K562 (cell line): ENCODE measurements at regions not wholly inside any gene's neighbourhood (a gene's known extent, or its start where the extent isn't known, plus 50 kb on each side); places are given as distances from the start of the nearest gene placed in this dataset.

Experiments used
- AFF1 ChIP-seq, 2 experiments: fragments of 450-650 bp; IDR thresholded peaks; 2 replicates each; pipeline ENCODE4 v1.6.1; 2018; ENCODE audit warnings: mild to moderate bottlenecking in 2 of 2, low read depth in 1 of 2; ENCODE audit not compliant: partially characterized antibody in 2 of 2
- ASH1L ChIP-seq: fragments of 450-650 bp; IDR thresholded peaks from 2 replicates; pipeline ENCODE4 v1.6.1; 2018; ENCODE audit warnings: borderline replicate concordance, mild to moderate bottlenecking, low read depth; ENCODE audit not compliant: partially characterized antibody
- DPF2 ChIP-seq: fragments of 450-650 bp; IDR thresholded peaks from 2 replicates; pipeline ENCODE4 v1.6.1; 2016
- ELF2 ChIP-seq: fragments of 250-450 bp; sonication (Bioruptor Pico); IDR thresholded peaks from 2 replicates; pipeline ENCODE4 v1.5.0; 2021; ENCODE audit warnings: mild to moderate bottlenecking
- GABPA ChIP-seq: fragments of 200-800 bp; sonication (Bioruptor generic); conservative IDR thresholded peaks from 2 replicates; pipeline ENCODE4 v1.6.1; 2016; ENCODE audit warnings: low read depth, missing genetic modification characterization, missing compliant biosample characterization
- GATA2 ChIP-seq: sonication (generic); formaldehyde crosslinking; IDR thresholded peaks from 2 replicates; pipeline ENCODE4 v1.4.0; 2020; ENCODE audit warnings: mild to moderate bottlenecking, missing genetic modification reagents
- HDAC1 ChIP-seq, 2 experiments: fragments of 450-650 bp; IDR thresholded peaks; 2 replicates each; pipeline ENCODE4 v1.6.1; 2016 to 2017; ENCODE audit warnings: inconsistent platforms in 1 of 2, mild to moderate bottlenecking in 1 of 2, moderate library complexity in 1 of 2
- MIER1 ChIP-seq: fragments of 450-650 bp; IDR thresholded peaks from 2 replicates; pipeline ENCODE4 v1.6.1; 2016; ENCODE audit warnings: antibody characterized with exemption, mild to moderate bottlenecking, low read depth
- NR2C2 ChIP-seq, 2 experiments: fragments of 200-800 bp in 1 of 2; sonication (Bioruptor generic) in 1 of 2; sonication (generic) in 1 of 2; formaldehyde crosslinking in 1 of 2; IDR thresholded peaks; 2 replicates each; pipeline versions ENCODE4 v1.6.1 to v1.8.0; 2016 to 2022; ENCODE audit warnings: mild to moderate bottlenecking in 1 of 2, missing compliant biosample characterization in 1 of 2, missing genetic modification characterization in 1 of 2, missing genetic modification reagents in 1 of 2
- POLR2A ChIP-seq: fragments of 450-650 bp; conservative IDR thresholded peaks from 2 replicates; pipeline ENCODE4 v1.6.1; 2016
- RFX1 ChIP-seq: fragments of 450-650 bp; IDR thresholded peaks from 2 replicates; pipeline ENCODE4 v1.6.1; 2016; ENCODE audit warnings: mild to moderate bottlenecking, moderate library complexity
- STAG1 ChIP-seq: sonication (generic); formaldehyde crosslinking; IDR thresholded peaks from 2 replicates; pipeline ENCODE4 v1.5.0; 2020; ENCODE audit warnings: missing genetic modification reagents, borderline replicate concordance
- SUPT5H ChIP-seq: fragments of 450-650 bp; IDR thresholded peaks from 2 replicates; pipeline ENCODE4 v1.6.1; 2016
- TCF7L2 ChIP-seq: fragments of 150-350 bp; IDR thresholded peaks from 2 replicates; pipeline ENCODE4 v1.6.1; 2016; ENCODE audit warnings: low read depth, mild to moderate bottlenecking, low read length, moderate library complexity
- ZNF217 ChIP-seq: sonication (generic); formaldehyde crosslinking; IDR thresholded peaks from 2 replicates; pipeline ENCODE4 v1.8.0; 2022; ENCODE audit warnings: mild to moderate bottlenecking, missing genetic modification reagents
- ZNF263 ChIP-seq: sonication (generic); formaldehyde crosslinking; IDR thresholded peaks from 2 replicates; pipeline ENCODE4 v1.8.0; 2022; ENCODE audit warnings: mild to moderate bottlenecking, missing genetic modification reagents, borderline replicate concordance
- ZNF395 ChIP-seq: fragments of 200-800 bp; sonication (Bioruptor generic); IDR thresholded peaks from 2 replicates; pipeline ENCODE4 v1.6.1; 2017; ENCODE audit warnings: missing genetic modification characterization, missing compliant biosample characterization
- ZNF512 ChIP-seq: IDR thresholded peaks from 2 replicates; pipeline ENCODE4 v1.6.1; 2016; ENCODE audit warnings: missing genetic modification characterization, missing compliant biosample characterization
- ZNF639 ChIP-seq, 2 experiments: fragments of 200-800 bp in 1 of 2; sonication (Bioruptor generic) in 1 of 2; sonication (generic) in 1 of 2; formaldehyde crosslinking in 1 of 2; IDR thresholded peaks in 1 of 2; conservative IDR thresholded peaks in 1 of 2; 2 replicates each; pipeline versions ENCODE4 v1.5.0 to v1.6.1; 2016 to 2020; ENCODE audit warnings: missing compliant biosample characterization in 1 of 2, missing genetic modification characterization in 1 of 2, missing genetic modification reagents in 1 of 2

- TF ChIP-seq NR2C2 (CRISPR knock-in tag; IDR thresholded peaks at IDR 0.05) = no peak
- TF ChIP-seq NR2C2 (tag; IDR thresholded peaks at IDR 0.05) = peak; percentile 56
- TF ChIP-seq ZNF263 (CRISPR knock-in tag) = no peak
- 0 out of 4 replicates have a peak, but pooled peaks of 1 of the 2 experiments have one; percentile 10 for TF ChIP-seq ZNF639 (CRISPR knock-in tag; conservative IDR thresholded peaks at IDR 0.05 in 1 of 2, IDR thresholded peaks at IDR 0.05 in 1 of 2)
- peak; percentile 58; the same call in 1 of the 2 replicates for TF ChIP-seq ZNF395 (CRISPR knock-in tag)
- peak; percentile 34; the same call in 1 of the 2 replicates for TF ChIP-seq GABPA (tag)
- TF ChIP-seq AFF1 (IDR thresholded peaks at IDR 0.05; ENCODE audit: low read depth in 1 of 2, partially characterized antibody in 2 of 2) = no peak
- 0 out of 2 replicates have a peak, but pooled peaks have one; percentile 44 for TF ChIP-seq ZNF512
- no peak for TF ChIP-seq STAG1
- TF ChIP-seq ZNF217 = no peak
- TF ChIP-seq RFX1 = 0 out of 2 replicates have a peak, but pooled peaks have one; percentile 8
- TF ChIP-seq POLR2A = peak; percentile 28; the same call in 1 of the 2 replicates
- TF ChIP-seq ASH1L = no peak
- 0 out of 2 replicates have a peak, but pooled peaks have one; percentile 3 for TF ChIP-seq SUPT5H
- peak; percentile 71 for TF ChIP-seq DPF2
- no peak for TF ChIP-seq ELF2 (CRISPR knock-in tag)
- 0 out of 4 replicates have a peak, but pooled peaks of 1 of the 2 experiments have one; percentile 0 for TF ChIP-seq HDAC1 (IDR thresholded peaks at IDR 0.05)
- TF ChIP-seq TCF7L2 = no peak
- no peak for TF ChIP-seq MIER1
- peak; percentile 57; the same call in 1 of the 2 replicates for TF ChIP-seq GATA2 (CRISPR knock-in tag)
Observed at GRCh38 chr20:53678315-53678989, 84.8 kb upstream of the ZNF217 start (continued).
